ENCODE measurements at regions not wholly inside any gene's neighbourhood (a gene's known extent, or its start where the extent isn't known, plus 50 kb on each side); places are given as distances from the start of the nearest gene placed in this dataset.

GRCh38 chr15:47352217-47352616, 365.1 kb upstream of the SEMA6D start:
- Histone ChIP-seq H3K4me3 (no peak overlapping the region), H3K9me3 (no peaks in the 10 kb centered on the region), H3K27ac (no peak overlapping the region), H3K4me2 (no peak overlapping the region), H3K4me1 (no peaks in the 10 kb centered on the region)
- ChIA-PET CTCF (no interaction called here), POLR2A (no interaction called here)
- WGBS (ENCODE audit: missing lambda C conversion rate): 0% methylated on average over 3 of the region's 3 CpGs
- TF ChIP-seq, protein P1, sequence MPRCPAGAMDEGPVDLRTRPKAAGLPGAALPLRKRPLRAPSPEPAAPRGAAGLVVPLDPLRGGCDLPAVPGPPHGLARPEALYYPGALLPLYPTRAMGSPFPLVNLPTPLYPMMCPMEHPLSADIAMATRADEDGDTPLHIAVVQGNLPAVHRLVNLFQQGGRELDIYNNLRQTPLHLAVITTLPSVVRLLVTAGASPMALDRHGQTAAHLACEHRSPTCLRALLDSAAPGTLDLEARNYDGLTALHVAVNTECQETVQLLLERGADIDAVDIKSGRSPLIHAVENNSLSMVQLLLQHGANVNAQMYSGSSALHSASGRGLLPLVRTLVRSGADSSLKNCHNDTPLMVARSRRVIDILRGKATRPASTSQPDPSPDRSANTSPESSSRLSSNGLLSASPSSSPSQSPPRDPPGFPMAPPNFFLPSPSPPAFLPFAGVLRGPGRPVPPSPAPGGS (IDR thresholded peaks at IDR 0.05): no peak
- TF ChIP-seq ZC3H11A (IDR thresholded peaks at IDR 0.05) (no peak), HOXB5 (CRISPR knock-in tag; IDR thresholded peaks at IDR 0.05) (no peak), CHD2 (IDR thresholded peaks at IDR 0.05; ENCODE audit: low read length, partially characterized antibody) (no peak), TFCP2L1 (CRISPR knock-in tag; IDR thresholded peaks at IDR 0.05) (no peak), GATA3 (IDR thresholded peaks at IDR 0.05; ENCODE audit: borderline replicate concordance) (no peak), NR3C1 (IDR thresholded peaks at IDR 0.05) (no peak), POLR2AphosphoS2 (conservative IDR thresholded peaks at IDR 0.05; ENCODE audit: low read length) (no peak), TP53 (CRISPR knock-in tag; IDR thresholded peaks at IDR 0.05) (no peak), EHF (CRISPR knock-in tag; IDR thresholded peaks at IDR 0.05) (no peak), CEBPB (IDR thresholded peaks at IDR 0.05) (no peak), RNF2 (IDR thresholded peaks at IDR 0.05; ENCODE audit: borderline replicate concordance, low read depth) (no peak), HMGXB4 (CRISPR knock-in tag; IDR thresholded peaks at IDR 0.05; ENCODE audit: borderline replicate concordance) (no peak), KDM1A (IDR thresholded peaks at IDR 0.05; ENCODE audit: low read depth) (no peak), SREBF2 (IDR thresholded peaks at IDR 0.05) (no peak), E2F6 (IDR thresholded peaks at IDR 0.05; ENCODE audit: borderline replicate concordance, low read depth) (no peak)
- TF ChIP-seq, protein P2, sequence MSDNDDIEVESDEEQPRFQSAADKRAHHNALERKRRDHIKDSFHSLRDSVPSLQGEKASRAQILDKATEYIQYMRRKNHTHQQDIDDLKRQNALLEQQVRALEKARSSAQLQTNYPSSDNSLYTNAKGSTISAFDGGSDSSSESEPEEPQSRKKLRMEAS (IDR thresholded peaks at IDR 0.05): no peak
- no peak for ATAC-seq
- DNase-seq (ENCODE audit: low read depth in 1 of 2, low spot score in 1 of 2): no peak
- FAIRE-seq: no peak

GRCh38 chr15:47355759-47356158, 361.5 kb upstream of the SEMA6D start:
- Histone ChIP-seq H3K9me3 (no peaks in the 10 kb centered on the region), H3K4me1 (no peaks in the 10 kb centered on the region), H3K4me2 (no peak overlapping the region), H3K4me3 (no peak overlapping the region), H3K27ac (no peak overlapping the region)
- ChIA-PET POLR2A (no interaction called here), CTCF (no interaction called here)
- no peak for FAIRE-seq
- ATAC-seq: no peak
- no peak for TF ChIP-seq RARB (CRISPR knock-in tag; IDR thresholded peaks at IDR 0.05)
- no peak for DNase-seq (ENCODE audit: low read depth in 1 of 2, low spot score in 1 of 2)

- TF ChIP-seq BHLHE40 (IDR thresholded peaks at IDR 0.05; ENCODE audit: low read depth, low read length) (no peak), JUN (IDR thresholded peaks at IDR 0.05) (no peak), MAFK (IDR thresholded peaks at IDR 0.05; ENCODE audit: partially characterized antibody) (no peak), EHMT2 (IDR thresholded peaks at IDR 0.05; ENCODE audit: low read depth) (no peak), TFCP2L1 (CRISPR knock-in tag; IDR thresholded peaks at IDR 0.05) (no peak)
- ATAC-seq (no peak), FAIRE-seq (no peak), DNase-seq (ENCODE audit: low read depth in 1 of 2, low spot score in 1 of 2) (no peak)
- no peak overlapping the region for H3K4me2 ChIP-seq
- H3K4me3 ChIP-seq: no peak overlapping the region
- CTCF ChIA-PET: no interaction called here
- POLR2A ChIA-PET: no interaction called here
- H3K4me1 ChIP-seq: no peaks in the 10 kb centered on the region
- H3K9me3 ChIP-seq: no peaks in the 10 kb centered on the region
- WGBS (ENCODE audit: missing lambda C conversion rate): 0% methylated on average over 2 of the region's 2 CpGs
- no peak overlapping the region for H3K27ac ChIP-seq
Observed at GRCh38 chr15:47356297-47356696, 361.0 kb upstream of the SEMA6D start.

Measured in A549 (cell line).